HepG2 (cell line): ENCODE measurements at regions not wholly inside any gene's neighbourhood (a gene's known extent, or its start where the extent isn't known, plus 50 kb on each side); places are given as distances from the start of the nearest gene placed in this dataset.
A peak's percentile ranks its signal among the peaks of the same experiment; 100 is the strongest.

Experiments used
- ATAC-seq: fragments of 200-7000 bp; cut with Tn5 transposase; 3 replicates; pipeline ENCODE4 v1.9.1; 2020; ENCODE audit warnings: mild to moderate bottlenecking, moderate library complexity
- BruUV-seq: library from RNA; stranded (reverse); fragments of 400-500 nt; replicated peaks from 2 replicates; lab custom pipeline; 2021; lab: Mats Ljungman, UMichigan
- CTCF ChIA-PET: fragments of 300-600 bp; formaldehyde crosslinking; extraction: SDS; loops from one replicate; lab custom pipeline; 2021; ENCODE audit warnings: low total read pairs, inconsistent platforms, low intra/inter-chr PET ratio; lab: Yijun Ruan, JAX
- POLR2A ChIA-PET: fragments of 350-600 bp; sonication (Branson Sonifier 250); formaldehyde crosslinking; loops from one replicate; lab custom pipeline; 2020; ENCODE audit warnings: antibody characterized with exemption, inconsistent platforms; lab: Yijun Ruan, JAX
- DNase-seq: peaks from one replicate; pipeline ENCODE4 v3.0.0-alpha.2; 2015; ENCODE audit warnings: low spot score
- FAIRE-seq: peaks from 3 replicates; lab custom pipeline; 2011; peaks lifted over from hg19 to GRCh38; lab: Jason Lieb, UNC
- H2AFZ ChIP-seq: one replicate; pipeline ENCODE4 v1.6.1; 2011; ENCODE audit warnings: low read length, inconsistent platforms
- H3K27ac ChIP-seq: fragments of 300-600 bp; 3 replicates; pipeline ENCODE4 v1.8.0; 2011; ENCODE audit warnings: mixed run types, mild to moderate bottlenecking, mixed read lengths, low read length, inconsistent platforms; ENCODE audit not compliant: insufficient read depth; ENCODE audit errors: extremely low read length
- H3K27me3 ChIP-seq, 2 experiments: fragments of 200-600 bp in 1 of 2; 2 replicates in 1 of 2; 3 replicates in 1 of 2; pipeline versions ENCODE4 v1.6.0 to v1.8.0; 2011; ENCODE audit warnings: low read length in 2 of 2, mild to moderate bottlenecking in 2 of 2, moderate library complexity in 2 of 2, inconsistent platforms in 1 of 2; ENCODE audit not compliant: insufficient read depth in 2 of 2, control insufficient read depth in 1 of 2
- H3K36me3 ChIP-seq, 2 experiments: fragments of 200-600 bp in 1 of 2; replicated peaks in 1 of 2; 2 replicates in 1 of 2; 3 replicates in 1 of 2; pipeline versions ENCODE4 v1.5.1 to v1.8.0; 2011; ENCODE audit warnings: low read length in 2 of 2, inconsistent platforms in 1 of 2; ENCODE audit not compliant: insufficient read depth in 2 of 2, control insufficient read depth in 1 of 2
- H3K4me1 ChIP-seq: 2 replicates; pipeline ENCODE4 v1.5.1; 2012; ENCODE audit warnings: low read length, inconsistent platforms; ENCODE audit not compliant: insufficient read depth
- H3K4me2 ChIP-seq: 2 replicates; pipeline ENCODE4 v1.6.0; 2011; ENCODE audit warnings: low read depth, low read length, inconsistent platforms
- H3K4me3 ChIP-seq, 3 experiments: fragments of 200-600 bp in 1 of 3; sonication (generic), shearing (Covaris generic) in 1 of 3; replicated peaks in 1 of 3; 2 replicates each; pipeline ENCODE4 v1.5.1; 2011 to 2016; ENCODE audit warnings: low read length in 3 of 3, inconsistent platforms in 2 of 3, low read depth in 2 of 3, mild to moderate bottlenecking in 2 of 3, control low read depth in 1 of 3, mixed read lengths in 1 of 3; ENCODE audit not compliant: insufficient read depth in 1 of 3
- H3K79me2 ChIP-seq: one replicate; pipeline ENCODE4 v1.6.1; 2011; ENCODE audit warnings: low read length, inconsistent platforms; ENCODE audit not compliant: insufficient read depth
- H3K9ac ChIP-seq: 2 replicates; pipeline ENCODE4 v1.6.0; 2011; ENCODE audit warnings: mild to moderate bottlenecking, low read depth, low read length, inconsistent platforms; ENCODE audit not compliant: insufficient read depth
- H3K9me3 ChIP-seq: 2 replicates; pipeline ENCODE4 v1.5.1; 2012; ENCODE audit warnings: mild to moderate bottlenecking, low read length
- H4K20me1 ChIP-seq: 2 replicates; pipeline ENCODE4 v1.6.0; 2011; ENCODE audit warnings: inconsistent platforms, mild to moderate bottlenecking, low read length, moderate library complexity; ENCODE audit not compliant: insufficient read depth
- ARHGAP35 ChIP-seq: sonication (generic); formaldehyde crosslinking; IDR thresholded peaks from 2 replicates; pipeline ENCODE4 v1.9.0; 2022; ENCODE audit warnings: mild to moderate bottlenecking, inconsistent platforms, moderate library complexity, missing genetic modification reagents, borderline replicate concordance
- GPN1 ChIP-seq: sonication (generic); formaldehyde crosslinking; IDR thresholded peaks from 2 replicates; pipeline ENCODE4 v1.5.1; 2020; ENCODE audit warnings: missing genetic modification reagents, borderline replicate concordance
- HNRNPUL1 ChIP-seq: fragments of 200-400 bp; formaldehyde crosslinking; IDR thresholded peaks from 2 replicates; pipeline ENCODE4 v1.6.1; 2017; ENCODE audit warnings: low read depth, mild to moderate bottlenecking, low read length, moderate library complexity
- MYPOP ChIP-seq: sonication (generic); formaldehyde crosslinking; IDR thresholded peaks from 2 replicates; pipeline ENCODE4 v1.8.1; 2023; ENCODE audit warnings: mild to moderate bottlenecking, moderate library complexity, missing genetic modification reagents
- PCBP1 ChIP-seq: fragments of 200-400 bp; formaldehyde crosslinking; IDR thresholded peaks from 2 replicates; pipeline ENCODE4 v1.6.1; 2017; ENCODE audit warnings: mild to moderate bottlenecking, low read depth, low read length, borderline replicate concordance
- SMARCC2 ChIP-seq: fragments of 450-650 bp; IDR thresholded peaks from 2 replicates; pipeline ENCODE4 v1.6.1; 2017; ENCODE audit warnings: antibody characterized with exemption, mild to moderate bottlenecking
- ZNF367 ChIP-seq: sonication (generic); formaldehyde crosslinking; IDR thresholded peaks from 2 replicates; pipeline ENCODE4 v1.4.0; 2020; ENCODE audit warnings: missing genetic modification reagents, borderline replicate concordance
- ZNF496 ChIP-seq: sonication (generic); formaldehyde crosslinking; IDR thresholded peaks from 2 replicates; pipeline ENCODE4 v1.8.1; 2023; ENCODE audit warnings: mild to moderate bottlenecking, moderate library complexity, missing genetic modification reagents; ENCODE audit not compliant: insufficient replicate concordance
- ZNF629 ChIP-seq: sonication (generic); formaldehyde crosslinking; conservative IDR thresholded peaks from 2 replicates; pipeline ENCODE4 v1.5.0; 2020; ENCODE audit warnings: missing genetic modification reagents
- ZNF737 ChIP-seq: sonication (generic); formaldehyde crosslinking; IDR thresholded peaks from 2 replicates; pipeline ENCODE4 v1.5.0; 2020; ENCODE audit warnings: missing genetic modification reagents, mild to moderate bottlenecking, borderline replicate concordance
- ZNF788 ChIP-seq: sonication (generic); formaldehyde crosslinking; IDR thresholded peaks from 2 replicates; pipeline ENCODE4 v1.5.0; 2020; ENCODE audit warnings: mild to moderate bottlenecking, missing genetic modification reagents, borderline replicate concordance
- WGBS: methylation state at CpG from one replicate; pipeline ENCODE4 v1.1.6; 2017; ENCODE audit warnings: low lambda C conversion rate; 5-methylcytosine and 5-hydroxymethylcytosine counted together
- in situ Hi-C: cut with HindIII; loops from 2 replicates; pipeline ENCODE4 v1.10.0; 2017; ENCODE audit warnings: low pct_unique_long_range_greater_than_20kb; ENCODE audit not compliant: extremely low pct_ligation_motif_present
- intact Hi-C: fragments of 100-400 bp; cut with micrococcal nuclease; formaldehyde crosslinking; loops from one replicate; pipeline ENCODE4 v1.10.0; 2022; ENCODE audit not compliant: unreplicated experiment
- TF ChIP-seq, protein P1 (sequence below): fragments of 450-650 bp; IDR thresholded peaks from 2 replicates; pipeline ENCODE4 v1.6.1; 2017; ENCODE audit warnings: mild to moderate bottlenecking
- TF ChIP-seq, protein P2 (sequence below): sonication (generic); formaldehyde crosslinking; IDR thresholded peaks from 2 replicates; pipeline ENCODE4 v1.8.1; 2022; ENCODE audit warnings: mild to moderate bottlenecking, missing genetic modification reagents

DNA sequence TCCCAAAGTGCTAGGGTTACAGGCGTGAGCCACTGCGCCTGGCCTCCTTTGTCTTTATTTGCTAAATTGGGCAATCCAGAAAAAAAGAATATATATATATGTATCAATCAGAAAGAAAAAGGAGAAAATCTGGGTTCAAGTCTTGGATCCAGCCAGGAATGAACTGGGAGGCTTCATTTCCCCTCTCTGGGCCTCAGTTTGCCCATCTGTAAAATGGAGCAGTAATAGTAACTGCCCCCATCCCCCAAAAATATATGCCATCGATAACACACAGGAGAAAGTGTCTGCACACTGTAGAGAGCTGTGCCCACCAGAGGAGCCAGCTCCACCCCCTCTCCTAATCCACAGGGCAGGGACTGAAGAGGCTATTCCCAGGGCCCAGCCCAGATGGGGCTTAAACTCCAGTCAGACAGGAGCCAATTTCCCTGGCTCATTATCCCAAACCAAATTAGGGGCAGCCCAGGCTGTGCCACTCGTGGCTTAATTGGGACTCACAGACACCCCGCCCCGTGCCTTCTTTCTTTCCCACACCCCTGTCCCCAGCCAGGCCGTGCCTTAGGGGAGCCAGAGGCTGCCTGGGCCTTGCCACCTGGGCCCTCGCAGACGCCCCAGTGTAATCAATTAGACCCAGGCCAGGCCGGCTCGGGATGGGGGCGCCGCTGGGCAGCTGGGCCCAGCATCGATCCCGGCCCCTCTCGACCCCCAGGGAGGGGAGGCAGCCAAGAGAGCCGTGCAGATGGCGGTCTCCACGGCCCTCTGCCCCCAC, 171.5 kb downstream of the MN1 start:
- ATAC-seq (no peak), FAIRE-seq (no peak), DNase-seq (no peak)
- H3K9me3 ChIP-seq: no peaks in the 10 kb centered on the region
- no peaks in the 10 kb centered on the region for H3K27me3 ChIP-seq
- H3K4me1 ChIP-seq: peaks cover 46% of the 10 kb centered on the region
- no peaks in the 10 kb centered on the region for H3K36me3 ChIP-seq
- in situ Hi-C loops (no loop called here), intact Hi-C loops (loop anchor here (5.0 kb wide), 2 partner anchors 172 to 223 kb away; partner anchors contain the start of gene MN1)
- BruUV-seq: no TSS peak
- H3K9ac ChIP-seq: no peak overlapping the region
- H3K27ac ChIP-seq: no peak overlapping the region
- ChIA-PET CTCF (no interaction called here), POLR2A (no interaction called here)
- no peak overlapping the region for H3K4me3 ChIP-seq
- no peaks in the 10 kb centered on the region for H4K20me1 ChIP-seq
- no peak overlapping the region for H2AFZ ChIP-seq
- no peaks in the 10 kb centered on the region for H3K79me2 ChIP-seq
- no peak overlapping the region for H3K4me2 ChIP-seq
- WGBS: 60% methylated on average over 8 of the region's 19 CpGs
- TF ChIP-seq PCBP1: no peak
- TF ChIP-seq ZNF629 (CRISPR knock-in tag): peak; percentile 63; the same call in 1 of the 2 replicates

- Histone ChIP-seq H4K20me1 (no peaks in the 10 kb centered on the region), H3K36me3 (no peaks in the 10 kb centered on the region), H3K4me2 (no peak overlapping the region), H3K27ac (no peak overlapping the region), H3K4me1 (peaks cover 46% of the 10 kb centered on the region), H2AFZ (no peak overlapping the region), H3K27me3 (no peaks in the 10 kb centered on the region), H3K9me3 (no peaks in the 10 kb centered on the region), H3K79me2 (no peaks in the 10 kb centered on the region), H3K9ac (no peak overlapping the region), H3K4me3 (no peak overlapping the region)
- 41% methylated on average over 4 of the region's 5 CpGs for WGBS
- BruUV-seq: no TSS peak
- in situ Hi-C loops: no loop called here
- intact Hi-C loops: loop anchor here (5.0 kb wide), 1 partner anchor 172 kb away; the partner anchor contains the start of gene MN1
- DNase-seq (no peak), ATAC-seq (no peak), FAIRE-seq (no peak)
- CTCF ChIA-PET: no interaction called here
- POLR2A ChIA-PET: no interaction called here
- TF ChIP-seq, protein P1, sequence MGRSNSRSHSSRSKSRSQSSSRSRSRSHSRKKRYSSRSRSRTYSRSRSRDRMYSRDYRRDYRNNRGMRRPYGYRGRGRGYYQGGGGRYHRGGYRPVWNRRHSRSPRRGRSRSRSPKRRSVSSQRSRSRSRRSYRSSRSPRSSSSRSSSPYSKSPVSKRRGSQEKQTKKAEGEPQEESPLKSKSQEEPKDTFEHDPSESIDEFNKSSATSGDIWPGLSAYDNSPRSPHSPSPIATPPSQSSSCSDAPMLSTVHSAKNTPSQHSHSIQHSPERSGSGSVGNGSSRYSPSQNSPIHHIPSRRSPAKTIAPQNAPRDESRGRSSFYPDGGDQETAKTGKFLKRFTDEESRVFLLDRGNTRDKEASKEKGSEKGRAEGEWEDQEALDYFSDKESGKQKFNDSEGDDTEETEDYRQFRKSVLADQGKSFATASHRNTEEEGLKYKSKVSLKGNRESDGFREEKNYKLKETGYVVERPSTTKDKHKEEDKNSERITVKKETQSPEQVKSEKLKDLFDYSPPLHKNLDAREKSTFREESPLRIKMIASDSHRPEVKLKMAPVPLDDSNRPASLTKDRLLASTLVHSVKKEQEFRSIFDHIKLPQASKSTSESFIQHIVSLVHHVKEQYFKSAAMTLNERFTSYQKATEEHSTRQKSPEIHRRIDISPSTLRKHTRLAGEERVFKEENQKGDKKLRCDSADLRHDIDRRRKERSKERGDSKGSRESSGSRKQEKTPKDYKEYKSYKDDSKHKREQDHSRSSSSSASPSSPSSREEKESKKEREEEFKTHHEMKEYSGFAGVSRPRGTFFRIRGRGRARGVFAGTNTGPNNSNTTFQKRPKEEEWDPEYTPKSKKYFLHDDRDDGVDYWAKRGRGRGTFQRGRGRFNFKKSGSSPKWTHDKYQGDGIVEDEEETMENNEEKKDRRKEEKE: no peak
- TF ChIP-seq MYPOP (CRISPR knock-in tag) (no peak), SMARCC2 (no peak), ZNF788 (CRISPR knock-in tag) (no peak), ZNF367 (CRISPR knock-in tag) (no peak), ZNF496 (CRISPR knock-in tag) (no peak), GPN1 (no peak), ARHGAP35 (CRISPR knock-in tag) (no peak), ZNF737 (CRISPR knock-in tag) (no peak), HNRNPUL1 (no peak)
- TF ChIP-seq, protein P2, sequence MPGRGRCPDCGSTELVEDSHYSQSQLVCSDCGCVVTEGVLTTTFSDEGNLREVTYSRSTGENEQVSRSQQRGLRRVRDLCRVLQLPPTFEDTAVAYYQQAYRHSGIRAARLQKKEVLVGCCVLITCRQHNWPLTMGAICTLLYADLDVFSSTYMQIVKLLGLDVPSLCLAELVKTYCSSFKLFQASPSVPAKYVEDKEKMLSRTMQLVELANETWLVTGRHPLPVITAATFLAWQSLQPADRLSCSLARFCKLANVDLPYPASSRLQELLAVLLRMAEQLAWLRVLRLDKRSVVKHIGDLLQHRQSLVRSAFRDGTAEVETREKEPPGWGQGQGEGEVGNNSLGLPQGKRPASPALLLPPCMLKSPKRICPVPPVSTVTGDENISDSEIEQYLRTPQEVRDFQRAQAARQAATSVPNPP: no peak
Observed at GRCh38 chr22:27630754-27631153, 170.8 kb downstream of the MN1 start.
